Activated CD8-positive, alpha-beta T cell treated with anti-CD3 and anti-CD28 coated beads for 36 hours (primary cell): ENCODE measurements at regions not wholly inside any gene's neighbourhood (a gene's known extent, or its start where the extent isn't known, plus 50 kb on each side); places are given as distances from the start of the nearest gene placed in this dataset.

ENCODE experiments used
- ATAC-seq: fragments of 200-7000 bp; cut with Tn5 transposase; one replicate; pipeline ENCODE4 v1.10.0; 2021; ENCODE audit warnings: mild to moderate bottlenecking, moderate library complexity
- CTCF ChIA-PET: fragments of 350-600 bp; sonication (Branson Sonifier 250); formaldehyde crosslinking; loops from one replicate; lab custom pipeline; 2021; ENCODE audit warnings: antibody characterized with exemption; lab: Charles Lee
- POLR2A ChIA-PET: fragments of 350-600 bp; sonication (Branson Sonifier 250); formaldehyde crosslinking; loops from one replicate; lab custom pipeline; 2021; ENCODE audit warnings: antibody characterized with exemption; lab: Charles Lee
- DNase-seq: peaks from one replicate; pipeline ENCODE4 v3.0.0-alpha.2; 2020
- H3K27ac Mint-ChIP-seq: one replicate; pipeline ENCODE4 v1.8.0; 2021; ENCODE audit warnings: mild to moderate bottlenecking, mixed read lengths
- H3K27me3 Mint-ChIP-seq: one replicate; pipeline ENCODE4 v1.8.0; 2021; ENCODE audit warnings: mixed read lengths
- H3K36me3 Mint-ChIP-seq: one replicate; pipeline ENCODE4 v1.8.0; 2021; ENCODE audit warnings: low read depth, mixed read lengths
- H3K4me1 Mint-ChIP-seq: one replicate; pipeline ENCODE4 v1.8.0; 2021; ENCODE audit warnings: low read depth, mixed read lengths
- H3K4me3 Mint-ChIP-seq: one replicate; pipeline ENCODE4 v1.8.0; 2021; ENCODE audit warnings: mild to moderate bottlenecking, moderate library complexity, mixed read lengths
- H3K9me3 Mint-ChIP-seq: one replicate; pipeline ENCODE4 v1.8.0; 2021; ENCODE audit warnings: mixed read lengths
- CTCF ChIP-seq: fragments of 200-600 bp; IDR thresholded peaks from one replicate; pipeline ENCODE4 v1.8.0; 2022; ENCODE audit warnings: antibody characterized with exemption, mild to moderate bottlenecking
- intact Hi-C: fragments of 100-400 bp; cut with micrococcal nuclease; formaldehyde crosslinking; loops from one replicate; pipeline ENCODE4 v1.10.0; 2022

- DNase-seq (no peak), ATAC-seq (no peak)
- POLR2A ChIA-PET, result no interaction called here
- H3K36me3 Mint-ChIP-seq, result no peaks in the 10 kb centered on the region
- no peaks in the 10 kb centered on the region for H3K27me3 Mint-ChIP-seq
- no peaks in the 10 kb centered on the region for H3K4me1 Mint-ChIP-seq
- H3K27ac Mint-ChIP-seq, result no peak overlapping the region
- TF ChIP-seq CTCF, result no peak
- H3K4me3 Mint-ChIP-seq, result no peak overlapping the region
- intact Hi-C loops, result no loop called here
- H3K9me3 Mint-ChIP-seq, result no peaks in the 10 kb centered on the region
- CTCF ChIA-PET, result no interaction called here
Observed at GRCh38 chr7:18425227-18425626, 70.3 kb upstream of the HDAC9 start.

GRCh38 chr7:18425838-18426445, 69.6 kb upstream of the HDAC9 start:
- Mint-ChIP-seq H3K4me3 (no peak overlapping the region), H3K27ac (no peak overlapping the region), H3K9me3 (no peaks in the 10 kb centered on the region), H3K4me1 (no peaks in the 10 kb centered on the region), H3K27me3 (no peaks in the 10 kb centered on the region), H3K36me3 (no peaks in the 10 kb centered on the region)
- CTCF ChIA-PET, result no interaction called here
- ATAC-seq (no peak), DNase-seq (no peak)
- intact Hi-C loops, result no loop called here
- no peak for TF ChIP-seq CTCF
- POLR2A ChIA-PET, result no interaction called here

- DNase-seq, result no peak
- intact Hi-C loops, result no loop called here
- H3K27me3 Mint-ChIP-seq, result no peaks in the 10 kb centered on the region
- no peaks in the 10 kb centered on the region for H3K36me3 Mint-ChIP-seq
- TF ChIP-seq CTCF, result no peak
- no peaks in the 10 kb centered on the region for H3K9me3 Mint-ChIP-seq
- no peak for ATAC-seq
- no peak overlapping the region for H3K27ac Mint-ChIP-seq
- CTCF ChIA-PET, result no interaction called here
- H3K4me1 Mint-ChIP-seq, result no peaks in the 10 kb centered on the region
- H3K4me3 Mint-ChIP-seq, result no peak overlapping the region
- POLR2A ChIA-PET, result no interaction called here
Observed at GRCh38 chr7:18426564-18427226, 68.9 kb upstream of the HDAC9 start.

GRCh38 chr7:18429547-18429946, 66.0 kb upstream of the HDAC9 start:
- H3K27me3 Mint-ChIP-seq, result no peaks in the 10 kb centered on the region
- POLR2A ChIA-PET, result no interaction called here

More at GRCh38 chr7:18429547-18429946, 66.0 kb upstream of the HDAC9 start:
- H3K36me3 Mint-ChIP-seq, result no peaks in the 10 kb centered on the region
- no peak overlapping the region for H3K27ac Mint-ChIP-seq
- CTCF ChIA-PET, result no interaction called here
- no peaks in the 10 kb centered on the region for H3K9me3 Mint-ChIP-seq
- ATAC-seq (no peak), DNase-seq (no peak)
- H3K4me1 Mint-ChIP-seq, result no peaks in the 10 kb centered on the region
- no peak overlapping the region for H3K4me3 Mint-ChIP-seq
- TF ChIP-seq CTCF, result no peak
- intact Hi-C loops, result no loop called here
